Neural progenitor cell (in vitro differentiated cells): ENCODE measurements at regions not wholly inside any gene's neighbourhood (a gene's known extent, or its start where the extent isn't known, plus 50 kb on each side); places are given as distances from the start of the nearest gene placed in this dataset.

Experiments used
- CTCF ChIP-seq: fragments of 200-600 bp; sonication (generic); IDR thresholded peaks from 2 replicates; pipeline ENCODE4 v1.5.1; 2017; ENCODE audit warnings: antibody characterized with exemption, mild to moderate bottlenecking
- EZH2 ChIP-seq: fragments of 200-600 bp; sonication (generic); IDR thresholded peaks from 2 replicates; pipeline ENCODE4 v1.6.1; 2017; ENCODE audit warnings: antibody characterized with exemption, mild to moderate bottlenecking, moderate library complexity

- TF ChIP-seq EZH2 = no peak
- TF ChIP-seq CTCF = no peak
Measured at GRCh38 chr21:35162831-35163230, 113.7 kb upstream of the RUNX1 start.
